H1 (cell line): ENCODE measurements at regions not wholly inside any gene's neighbourhood (a gene's known extent, or its start where the extent isn't known, plus 50 kb on each side); places are given as distances from the start of the nearest gene placed in this dataset.

ENCODE experiments used
- CTCF ChIA-PET: fragments of 300-600 bp; sonication (Branson Sonifier 250); formaldehyde crosslinking; loops from one replicate; lab custom pipeline; 2021; ENCODE audit not compliant: partially characterized antibody; lab: Charles Lee
- POLR2A ChIA-PET: fragments of 300-600 bp; sonication (Branson Sonifier 250); formaldehyde crosslinking; loops from one replicate; lab custom pipeline; 2021; ENCODE audit warnings: inconsistent platforms; ENCODE audit not compliant: partially characterized antibody; lab: Charles Lee
- DNase-seq, 2 experiments: peaks; one replicate each; pipeline versions ENCODE4 v3.0.0 to v3.0.0-alpha.2; 2010 to 2022; ENCODE audit warnings: low spot score in 2 of 2, low read depth in 1 of 2, mixed read lengths in 1 of 2
- FAIRE-seq: peaks from 2 replicates; lab custom pipeline; 2011; peaks lifted over from hg19 to GRCh38; lab: Jason Lieb, UNC
- H2AFZ ChIP-seq: 2 replicates; pipeline ENCODE4 v1.8.1; 2012; ENCODE audit warnings: low read length, inconsistent platforms
- H2AK5ac ChIP-seq: 2 replicates; pipeline ENCODE4 v1.6.1; 2013; ENCODE audit warnings: low read depth, low read length
- H2BK120ac ChIP-seq: replicated peaks from 2 replicates; pipeline ENCODE3; 2013; ENCODE audit warnings: low read depth, low read length, inconsistent platforms
- H2BK12ac ChIP-seq: 2 replicates; pipeline ENCODE4 v1.6.1; 2013; ENCODE audit warnings: low read depth, low read length
- H2BK15ac ChIP-seq: 2 replicates; pipeline ENCODE4 v1.6.1; 2013; ENCODE audit warnings: low read length
- H2BK20ac ChIP-seq: 2 replicates; pipeline ENCODE4 v1.6.1; 2013; ENCODE audit warnings: low read length
- H2BK5ac ChIP-seq: 2 replicates; pipeline ENCODE4 v1.6.1; 2013; ENCODE audit warnings: low read depth, low read length
- H3K14ac ChIP-seq: 2 replicates; pipeline ENCODE4 v1.6.1; 2013; ENCODE audit warnings: inconsistent platforms; ENCODE audit not compliant: insufficient read length
- H3K18ac ChIP-seq: 2 replicates; pipeline ENCODE4 v1.6.1; 2013; ENCODE audit warnings: low read length; ENCODE audit errors: extremely low read depth
- H3K23ac ChIP-seq: 2 replicates; pipeline ENCODE4 v1.6.1; 2013; ENCODE audit warnings: inconsistent platforms; ENCODE audit not compliant: insufficient read length
- H3K23me2 ChIP-seq: 2 replicates; pipeline ENCODE4 v1.6.1; 2013; ENCODE audit warnings: low read depth, low read length
- H3K27ac ChIP-seq: 2 replicates; pipeline ENCODE4 v1.6.1; 2011; ENCODE audit warnings: low read depth, low read length, inconsistent platforms
- H3K27me3 ChIP-seq, 4 experiments: replicated peaks in 1 of 4; 1 replicate in 1 of 4; 2 replicates in 3 of 4; pipeline versions ENCODE4 v1.6.1 to v1.8.1; 2011 to 2013; ENCODE audit warnings: low read length in 3 of 4, mild to moderate bottlenecking in 3 of 4, inconsistent platforms in 2 of 4, mixed read lengths in 2 of 4, moderate library complexity in 1 of 4; ENCODE audit not compliant: control insufficient read depth in 3 of 4, insufficient read depth in 3 of 4; ENCODE audit errors: extremely low read depth in 1 of 4
- H3K36me3 ChIP-seq, 4 experiments: 2 replicates each; pipeline versions ENCODE4 v1.6.1 to v1.8.1; 2011 to 2013; ENCODE audit warnings: mild to moderate bottlenecking in 4 of 4, low read length in 3 of 4, moderate library complexity in 2 of 4, control low read depth in 1 of 4, inconsistent platforms in 1 of 4; ENCODE audit not compliant: insufficient read depth in 4 of 4, control insufficient read depth in 2 of 4
- H3K4ac ChIP-seq: replicated peaks from 2 replicates; pipeline ENCODE3; 2013; ENCODE audit warnings: low read length, low read depth, mixed read lengths, inconsistent platforms; ENCODE audit not compliant: insufficient read length
- H3K4me1 ChIP-seq, 4 experiments: replicated peaks in 1 of 4; 1 replicate in 1 of 4; 2 replicates in 3 of 4; pipeline versions ENCODE4 v1.6.1 to v1.8.1; 2011 to 2013; ENCODE audit warnings: low read length in 3 of 4, inconsistent platforms in 2 of 4, mixed read lengths in 1 of 4; ENCODE audit not compliant: insufficient read depth in 4 of 4, control insufficient read depth in 3 of 4
- H3K4me2 ChIP-seq, 2 experiments: 2 replicates each; pipeline versions ENCODE4 v1.6.1 to v1.8.1; 2011 to 2013; ENCODE audit warnings: low read depth in 2 of 2, low read length in 2 of 2, control low read depth in 1 of 2, inconsistent platforms in 1 of 2, mild to moderate bottlenecking in 1 of 2; ENCODE audit not compliant: insufficient read depth in 1 of 2
- H3K4me3 ChIP-seq, 4 experiments: fragments of 200-600, 300-600 bp in 1 of 4; sonication (generic), shearing (Covaris generic), sonication (Bioruptor Twin) in 1 of 4; 2 replicates each; pipeline versions ENCODE4 v1.5.1 to v1.8.1; 2011 to 2016; ENCODE audit warnings: low read length in 4 of 4, low read depth in 3 of 4, control low read depth in 2 of 4, inconsistent platforms in 2 of 4, mild to moderate bottlenecking in 2 of 4, mixed read lengths in 1 of 4, moderate library complexity in 1 of 4; ENCODE audit not compliant: insufficient read depth in 2 of 4; ENCODE audit errors: extremely low read depth in 1 of 4
- H3K56ac ChIP-seq: replicated peaks from 2 replicates; pipeline ENCODE3; 2013; ENCODE audit warnings: low read depth, mild to moderate bottlenecking, mixed read lengths, low read length, inconsistent platforms; ENCODE audit not compliant: insufficient read length
- H3K79me1 ChIP-seq: 2 replicates; pipeline ENCODE4 v1.6.1; 2013; ENCODE audit warnings: low read depth, low read length, control low read depth
- H3K79me2 ChIP-seq, 2 experiments: 2 replicates each; pipeline versions ENCODE4 v1.6.1 to v1.8.1; 2012 to 2013; ENCODE audit warnings: low read length in 2 of 2, mild to moderate bottlenecking in 2 of 2, inconsistent platforms in 1 of 2; ENCODE audit not compliant: insufficient read depth in 2 of 2, control insufficient read depth in 1 of 2
- H3K9ac ChIP-seq, 4 experiments: replicated peaks in 1 of 4; 1 replicate in 1 of 4; 2 replicates in 3 of 4; pipeline versions ENCODE4 v1.6.1 to v1.8.1; 2011 to 2013; ENCODE audit warnings: low read depth in 3 of 4, low read length in 3 of 4, control low read depth in 2 of 4, mild to moderate bottlenecking in 2 of 4, moderate library complexity in 2 of 4, inconsistent platforms in 1 of 4; ENCODE audit errors: extremely low read depth in 1 of 4
- H3K9me3 ChIP-seq, 2 experiments: 2 replicates each; pipeline versions ENCODE4 v1.6.1 to v1.8.1; 2012 to 2013; ENCODE audit warnings: mild to moderate bottlenecking in 2 of 2, moderate library complexity in 2 of 2, control low read depth in 1 of 2, inconsistent platforms in 1 of 2, low read depth in 1 of 2, low read length in 1 of 2, mixed read lengths in 1 of 2; ENCODE audit not compliant: insufficient read depth in 2 of 2
- H4K20me1 ChIP-seq, 2 experiments: replicated peaks in 1 of 2; 2 replicates each; pipeline versions ENCODE3 to v1.8.1; 2011 to 2013; ENCODE audit warnings: inconsistent platforms in 2 of 2, low read length in 2 of 2, mild to moderate bottlenecking in 1 of 2; ENCODE audit not compliant: insufficient read depth in 2 of 2, control insufficient read depth in 1 of 2
- H4K5ac ChIP-seq: 2 replicates; pipeline ENCODE4 v1.6.1; 2013; ENCODE audit warnings: low read length, low read depth, mixed read lengths, inconsistent platforms; ENCODE audit not compliant: insufficient read length
- H4K8ac ChIP-seq: 2 replicates; pipeline ENCODE4 v1.8.0; 2013; ENCODE audit warnings: mild to moderate bottlenecking, moderate library complexity, low read length, inconsistent platforms; ENCODE audit not compliant: insufficient read depth; ENCODE audit errors: extremely low read depth
- H4K91ac ChIP-seq: replicated peaks from 2 replicates; pipeline ENCODE3; 2013; ENCODE audit warnings: low read length, mixed read lengths, inconsistent platforms; ENCODE audit not compliant: insufficient read length
- CTCF ChIP-seq, 3 experiments: IDR thresholded peaks; 1 replicate in 2 of 3; 2 replicates in 1 of 3; pipeline versions ENCODE4 v1.5.1 to v1.6.1; 2011; ENCODE audit warnings: low read length in 3 of 3, mild to moderate bottlenecking in 3 of 3, inconsistent platforms in 2 of 3, low read depth in 1 of 3, moderate library complexity in 1 of 3; ENCODE audit not compliant: insufficient read depth in 1 of 3; ENCODE audit errors: control extremely low read depth in 1 of 3
- EP300 ChIP-seq, 2 experiments: IDR thresholded peaks; 1 replicate in 1 of 2; 2 replicates in 1 of 2; pipeline ENCODE4 v1.6.1; 2011 to 2012; ENCODE audit warnings: low read depth in 2 of 2, low read length in 2 of 2, mild to moderate bottlenecking in 2 of 2, borderline replicate concordance in 1 of 2, inconsistent platforms in 1 of 2, moderate library complexity in 1 of 2
- EZH2 ChIP-seq: fragments of 200-600 bp; sonication (generic); IDR thresholded peaks from 2 replicates; pipeline ENCODE4 v1.7.1; 2012; ENCODE audit warnings: low read depth, mild to moderate bottlenecking, moderate library complexity, low read length, inconsistent platforms; ENCODE audit not compliant: severe bottlenecking
- WGBS, 2 experiments: shearing (Covaris generic) in 1 of 2; methylation state at CpG; one replicate each; pipeline versions ENCODE4 v1.1.6 to v1.1.7; 2013 to 2015; ENCODE audit warnings: low lambda C conversion rate in 2 of 2, mixed read lengths in 2 of 2, inconsistent platforms in 1 of 2, low coverage in 1 of 2, missing lambda C conversion rate in 1 of 2; ENCODE audit not compliant: insufficient replicate concordance in 2 of 2, insufficient coverage in 1 of 2, insufficient read length in 1 of 2; ENCODE audit errors: extremely low coverage in 1 of 2, missing lambda C conversion rate in 1 of 2; 5-methylcytosine and 5-hydroxymethylcytosine counted together
- TF ChIP-seq, protein P1 (sequence below): IDR thresholded peaks from 2 replicates; pipeline ENCODE4 v1.6.1; 2011; ENCODE audit warnings: low read depth, mild to moderate bottlenecking, low read length; ENCODE audit not compliant: insufficient read depth

GRCh38 chr1:37197411-37197810, 163.1 kb upstream of the GRIK3 start:
- H2AK5ac ChIP-seq, result no peak overlapping the region
- H3K23me2 ChIP-seq, result no peaks in the 10 kb centered on the region
- H2BK20ac ChIP-seq, result no peak overlapping the region
- H3K79me2 ChIP-seq, result no peaks in the 10 kb centered on the region
- POLR2A ChIA-PET, result no interaction called here
- TF ChIP-seq CTCF (IDR thresholded peaks at IDR 0.05; ENCODE audit: control extremely low read depth in 1 of 3, insufficient read depth in 1 of 3, low read depth in 1 of 3, low read length in 3 of 3), result no peak
- TF ChIP-seq EP300 (IDR thresholded peaks at IDR 0.05; ENCODE audit: borderline replicate concordance in 1 of 2, low read depth in 2 of 2, low read length in 2 of 2), result no peak
- no peak for TF ChIP-seq EZH2
- TF ChIP-seq, protein P1, sequence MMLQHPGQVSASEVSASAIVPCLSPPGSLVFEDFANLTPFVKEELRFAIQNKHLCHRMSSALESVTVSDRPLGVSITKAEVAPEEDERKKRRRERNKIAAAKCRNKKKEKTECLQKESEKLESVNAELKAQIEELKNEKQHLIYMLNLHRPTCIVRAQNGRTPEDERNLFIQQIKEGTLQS, result no peak
- TF ChIP-seq, all 59 proteins: peak for 0
- no peak overlapping the region for H3K4me3 ChIP-seq
- 83% methylated on average over 3 of the region's 3 CpGs; no CpG with 5 or more reads in 1 of the 2 experiments for WGBS, 2 experiments
- H3K18ac ChIP-seq, result no peak overlapping the region
- H3K9me3 ChIP-seq, result no peaks in the 10 kb centered on the region
- H2AFZ ChIP-seq, result no peak overlapping the region
- no peak overlapping the region for H2BK120ac ChIP-seq
- no peaks in the 10 kb centered on the region for H3K27me3 ChIP-seq
- no peak overlapping the region for H4K5ac ChIP-seq
- H3K14ac ChIP-seq, result no peak overlapping the region
- no peak overlapping the region for H3K27ac ChIP-seq
- H3K4me1 ChIP-seq, result no peaks in the 10 kb centered on the region
- FAIRE-seq (no peak), DNase-seq (no peak)
- H3K36me3 ChIP-seq, result no peaks in the 10 kb centered on the region
- no peak overlapping the region for H3K4ac ChIP-seq
- H3K23ac ChIP-seq, result no peak overlapping the region
- no peak overlapping the region for H4K8ac ChIP-seq
- H2BK12ac ChIP-seq, result no peak overlapping the region
- no peak overlapping the region for H3K9ac ChIP-seq
- H2BK15ac ChIP-seq, result no peak overlapping the region
- no peaks in the 10 kb centered on the region for H4K20me1 ChIP-seq
- no peak overlapping the region for H4K91ac ChIP-seq
- H3K4me2 ChIP-seq, result no peak overlapping the region
- no peak overlapping the region for H3K56ac ChIP-seq
- H3K79me1 ChIP-seq, result no peaks in the 10 kb centered on the region
- H2BK5ac ChIP-seq, result no peak overlapping the region
- CTCF ChIA-PET, result interaction anchor here (0.6 kb wide), 1 partner anchor 159 kb away, joined by 3 read pairs; no protein-coding TSS in a partner anchor
